ENCODE measurements at regions not wholly inside any gene's neighbourhood (a gene's known extent, or its start where the extent isn't known, plus 50 kb on each side); places are given as distances from the start of the nearest gene placed in this dataset.

GRCh38 chr5:58197875-58198274 is 262.0 kb downstream of the PLK2 start:
- TF ChIP-seq POLR2A (IDR thresholded peaks at IDR 0.05) = no peak
- TF ChIP-seq CTCF (IDR thresholded peaks at IDR 0.05) = no peak

All from ovary (tissue), 3 donors.